ENCODE measurements at regions not wholly inside any gene's neighbourhood (a gene's known extent, or its start where the extent isn't known, plus 50 kb on each side); places are given as distances from the start of the nearest gene placed in this dataset.
"Not testable (repeated sequence)": the region's sequence is repeated elsewhere in the genome, so short reads cannot be mapped to it uniquely, and the experiment has no call there.

DNA sequence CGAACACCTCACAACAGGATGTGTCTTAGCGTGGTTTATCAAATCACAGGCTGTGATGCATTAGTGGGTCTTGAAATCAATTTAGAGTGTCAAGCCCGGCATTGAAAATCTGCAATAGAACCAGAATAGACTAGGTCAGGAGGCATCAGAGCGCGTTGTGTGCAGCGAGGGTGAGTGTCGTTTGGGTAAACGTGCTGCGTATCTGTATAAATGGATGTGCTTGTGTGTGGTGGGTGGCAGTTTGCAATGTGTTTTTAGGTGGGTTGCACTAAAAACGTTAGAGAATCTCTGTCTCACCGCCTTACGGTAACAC lies 121.0 kb upstream of the SULF2 start:
- H3K27me3 ChIP-seq (ENCODE audit: control insufficient read depth, insufficient read depth, low read length), result peaks cover 5% of the 10 kb centered on the region; the same call in 1 of the 2 replicates
- no peak overlapping the region for H3K4me3 ChIP-seq (ENCODE audit: low read depth, low read length)
- no peaks in the 10 kb centered on the region for H3K36me3 ChIP-seq (ENCODE audit: control insufficient read depth, insufficient read depth, low read length)
- DNase-seq (ENCODE audit: low read depth), result no peak
- ChIA-PET CTCF (no interaction called here), POLR2A (no interaction called here)
- TF ChIP-seq, protein P1, sequence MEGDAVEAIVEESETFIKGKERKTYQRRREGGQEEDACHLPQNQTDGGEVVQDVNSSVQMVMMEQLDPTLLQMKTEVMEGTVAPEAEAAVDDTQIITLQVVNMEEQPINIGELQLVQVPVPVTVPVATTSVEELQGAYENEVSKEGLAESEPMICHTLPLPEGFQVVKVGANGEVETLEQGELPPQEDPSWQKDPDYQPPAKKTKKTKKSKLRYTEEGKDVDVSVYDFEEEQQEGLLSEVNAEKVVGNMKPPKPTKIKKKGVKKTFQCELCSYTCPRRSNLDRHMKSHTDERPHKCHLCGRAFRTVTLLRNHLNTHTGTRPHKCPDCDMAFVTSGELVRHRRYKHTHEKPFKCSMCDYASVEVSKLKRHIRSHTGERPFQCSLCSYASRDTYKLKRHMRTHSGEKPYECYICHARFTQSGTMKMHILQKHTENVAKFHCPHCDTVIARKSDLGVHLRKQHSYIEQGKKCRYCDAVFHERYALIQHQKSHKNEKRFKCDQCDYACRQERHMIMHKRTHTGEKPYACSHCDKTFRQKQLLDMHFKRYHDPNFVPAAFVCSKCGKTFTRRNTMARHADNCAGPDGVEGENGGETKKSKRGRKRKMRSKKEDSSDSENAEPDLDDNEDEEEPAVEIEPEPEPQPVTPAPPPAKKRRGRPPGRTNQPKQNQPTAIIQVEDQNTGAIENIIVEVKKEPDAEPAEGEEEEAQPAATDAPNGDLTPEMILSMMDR (IDR thresholded peaks at IDR 0.05; ENCODE audit: insufficient read depth, low read depth, low read length), result no peak

DNA sequence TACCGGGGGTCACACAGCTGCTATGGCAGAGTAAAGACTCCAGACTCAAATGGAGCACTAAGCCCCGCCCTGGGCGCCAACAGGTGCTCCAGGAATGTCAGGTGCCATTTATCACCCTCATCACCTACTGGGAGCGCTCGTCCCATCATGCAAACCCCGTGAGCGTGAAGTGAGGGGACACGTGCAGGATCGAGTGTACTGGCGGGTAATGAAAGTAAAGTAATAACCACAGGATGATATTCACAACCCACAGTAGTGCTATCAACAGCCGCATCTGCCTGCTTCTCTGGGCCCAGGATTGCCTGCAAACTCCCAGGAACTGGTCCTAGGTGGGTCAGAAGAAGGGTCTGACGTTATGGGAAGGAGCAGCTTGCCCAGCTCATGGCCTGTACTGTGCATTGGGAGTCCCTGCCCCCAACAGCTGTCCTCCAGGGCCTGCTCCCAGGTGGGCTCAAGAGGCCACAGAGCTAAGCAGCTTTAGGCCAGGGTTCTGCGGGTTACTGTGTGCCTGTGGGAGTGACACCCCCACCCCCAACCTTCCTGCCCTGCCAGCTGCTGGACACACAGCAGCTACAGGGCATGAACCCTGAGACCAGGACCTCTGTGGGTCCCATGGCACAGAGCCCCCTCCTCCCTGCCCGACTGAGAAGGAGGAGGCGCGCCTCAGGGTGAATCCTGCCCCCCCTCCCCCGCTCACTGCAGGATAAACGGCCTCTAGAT lies 120.5 kb upstream of the SULF2 start:
- POLR2A ChIA-PET, result no interaction called here
- Histone ChIP-seq H3K36me3 (ENCODE audit: control insufficient read depth, insufficient read depth, low read length) (no peaks in the 10 kb centered on the region), H3K4me3 (ENCODE audit: low read depth, low read length) (no peak overlapping the region), H3K27me3 (ENCODE audit: control insufficient read depth, insufficient read depth, low read length) (peaks cover 5% of the 10 kb centered on the region; the same call in 1 of the 2 replicates)
- CTCF ChIA-PET, result no interaction called here
- no peak for DNase-seq (ENCODE audit: low read depth)
- TF ChIP-seq, protein P1 (IDR thresholded peaks at IDR 0.05; ENCODE audit: insufficient read depth, low read depth, low read length), result no peak

DNA sequence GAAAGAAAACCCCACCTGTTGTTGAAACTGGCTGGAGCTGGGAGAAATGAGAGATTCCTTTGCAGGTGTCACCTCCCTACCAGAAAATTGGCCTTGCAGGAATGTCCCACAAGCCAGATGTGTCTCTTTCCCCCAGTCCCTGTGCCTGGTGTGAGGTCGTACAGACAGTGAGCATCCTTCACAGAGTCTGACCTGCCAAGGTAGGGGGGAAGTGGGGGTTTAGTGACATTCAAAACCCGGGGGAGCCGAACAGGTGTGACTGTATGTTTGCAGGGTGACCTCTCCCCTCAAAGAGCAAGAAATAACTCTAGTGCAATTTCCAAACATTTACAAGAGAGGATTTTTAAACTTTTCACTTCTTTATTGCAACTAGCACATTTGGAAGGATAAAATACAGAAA lies 117.7 kb upstream of the SULF2 start:
- H3K4me3 ChIP-seq (ENCODE audit: low read depth, low read length); H3K36me3 ChIP-seq (ENCODE audit: control insufficient read depth, insufficient read depth, low read length); POLR2A ChIA-PET; H3K27me3 ChIP-seq (ENCODE audit: control insufficient read depth, insufficient read depth, low read length); CTCF ChIA-PET; DNase-seq (ENCODE audit: low read depth): not testable (repeated sequence)

DNA sequence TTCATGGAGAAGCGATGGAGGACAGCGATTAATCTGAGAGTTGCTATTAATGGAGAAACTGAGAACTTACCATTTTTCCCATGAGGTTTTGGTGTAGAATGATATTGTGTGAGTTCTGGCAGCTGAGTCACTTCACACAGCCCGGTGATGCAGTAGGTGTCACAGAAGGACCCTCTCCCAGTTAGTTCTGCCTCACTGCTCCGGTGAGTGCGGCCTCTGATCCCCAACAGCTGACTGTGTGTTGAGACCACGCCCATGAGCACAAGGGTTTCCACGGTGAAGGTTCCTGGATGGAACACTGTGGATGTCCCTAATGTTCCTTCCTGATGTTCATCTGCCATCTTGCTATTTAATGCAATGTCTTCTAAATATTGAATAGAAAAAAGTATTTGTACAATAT lies 114.0 kb upstream of the SULF2 start:
- POLR2A ChIA-PET; DNase-seq (ENCODE audit: low read depth); H3K27me3 ChIP-seq (ENCODE audit: control insufficient read depth, insufficient read depth, low read length); CTCF ChIA-PET; H3K36me3 ChIP-seq (ENCODE audit: control insufficient read depth, insufficient read depth, low read length); H3K4me3 ChIP-seq (ENCODE audit: low read depth, low read length): not testable (repeated sequence)

DNA sequence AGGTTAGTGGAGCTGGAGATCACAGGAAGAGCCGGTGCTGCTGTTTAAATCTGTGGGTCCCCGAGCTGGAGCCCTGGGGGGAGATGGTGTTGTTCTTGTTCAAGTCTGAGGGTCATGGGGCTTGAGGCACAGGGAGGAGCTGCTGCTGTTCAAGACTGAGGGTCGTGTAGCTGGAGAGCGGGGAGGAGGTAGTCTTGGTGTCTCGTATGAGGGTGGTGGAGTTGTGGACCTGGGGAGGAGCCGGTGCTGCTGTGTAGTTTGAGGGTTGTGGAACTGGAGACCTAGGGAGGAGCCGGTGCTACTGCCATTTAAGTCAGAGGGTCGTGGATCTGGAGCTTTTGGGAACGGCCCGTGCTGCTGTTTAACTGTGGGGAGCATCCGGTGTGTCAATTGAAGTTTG lies 112.2 kb upstream of the SULF2 start:
- no peaks in the 10 kb centered on the region for H3K36me3 ChIP-seq (ENCODE audit: control insufficient read depth, insufficient read depth, low read length)
- no peaks in the 10 kb centered on the region for H3K27me3 ChIP-seq (ENCODE audit: control insufficient read depth, insufficient read depth, low read length)
- no peak for DNase-seq (ENCODE audit: low read depth)
- ChIA-PET CTCF (no interaction called here), POLR2A (no interaction called here)
- H3K4me3 ChIP-seq (ENCODE audit: low read depth, low read length), result no peak overlapping the region
- TF ChIP-seq, protein P1 (IDR thresholded peaks at IDR 0.05; ENCODE audit: insufficient read depth, low read depth, low read length), result no peak

DNA sequence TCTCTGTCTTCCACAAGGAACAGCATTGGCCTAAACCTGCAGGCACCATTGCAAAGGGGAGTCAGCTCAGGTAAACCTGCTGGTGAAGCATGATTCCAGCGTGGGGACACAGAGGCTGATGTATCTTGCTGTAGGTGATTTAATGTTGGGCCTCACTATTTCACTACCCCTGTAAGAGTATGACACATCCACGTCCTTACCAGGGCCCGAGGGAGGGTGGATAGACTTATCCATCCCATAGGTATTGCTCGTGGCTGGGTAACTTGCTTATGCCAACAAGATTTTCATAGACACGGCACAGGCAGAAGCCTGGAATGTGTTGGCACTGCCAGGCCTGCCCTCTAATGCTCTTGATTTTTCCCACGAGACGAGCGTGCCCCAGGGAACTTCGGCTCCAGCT lies 107.4 kb upstream of the SULF2 start:
- H3K4me3 ChIP-seq (ENCODE audit: low read depth, low read length); CTCF ChIA-PET; H3K36me3 ChIP-seq (ENCODE audit: control insufficient read depth, insufficient read depth, low read length); H3K27me3 ChIP-seq (ENCODE audit: control insufficient read depth, insufficient read depth, low read length); DNase-seq (ENCODE audit: low read depth); POLR2A ChIA-PET: not testable (repeated sequence)

DNA sequence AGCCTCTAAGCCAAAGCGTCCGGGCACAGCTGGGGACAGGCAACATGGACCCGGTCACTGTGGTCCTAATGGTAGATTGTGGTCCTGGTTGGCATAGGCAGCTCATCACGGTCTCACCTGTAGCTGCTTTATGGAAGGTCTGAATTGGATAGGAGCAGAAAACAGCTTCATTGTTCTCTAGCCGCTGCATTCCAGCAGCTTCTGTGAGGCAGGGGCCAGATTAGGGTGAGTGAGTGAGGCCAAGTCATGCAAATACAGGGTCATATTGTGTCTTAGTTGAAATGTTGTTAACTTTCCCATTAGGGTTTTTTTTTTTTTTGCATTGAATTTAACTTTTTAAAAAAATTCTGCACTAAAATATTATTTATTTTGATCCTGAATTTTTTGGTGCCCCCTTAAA lies 105.4 kb upstream of the SULF2 start:
- H3K4me3 ChIP-seq (ENCODE audit: low read depth, low read length); DNase-seq (ENCODE audit: low read depth); POLR2A ChIA-PET; H3K36me3 ChIP-seq (ENCODE audit: control insufficient read depth, insufficient read depth, low read length); CTCF ChIA-PET; H3K27me3 ChIP-seq (ENCODE audit: control insufficient read depth, insufficient read depth, low read length): not testable (repeated sequence)

DNA sequence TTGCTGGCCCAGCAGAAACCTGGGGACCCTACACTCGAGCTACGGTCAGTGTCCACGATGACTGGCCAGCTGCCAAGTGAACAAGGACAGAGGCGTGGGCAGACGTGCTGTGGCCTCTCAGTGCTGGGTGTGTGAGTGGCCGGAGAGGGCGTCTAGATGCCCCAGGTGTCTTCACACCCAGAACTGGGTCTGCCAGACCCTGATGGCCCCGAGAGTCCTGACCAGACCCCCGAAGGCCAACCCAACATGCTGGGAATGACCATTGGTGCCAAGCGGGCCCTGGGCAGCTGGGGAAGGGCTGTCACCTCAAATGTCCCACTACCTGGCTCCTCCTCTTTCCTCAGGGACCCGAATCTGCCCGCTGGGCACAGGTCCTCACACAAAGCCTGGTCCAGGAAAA lies 104.5 kb upstream of the SULF2 start:
- CTCF ChIA-PET; DNase-seq (ENCODE audit: low read depth); H3K27me3 ChIP-seq (ENCODE audit: control insufficient read depth, insufficient read depth, low read length); H3K36me3 ChIP-seq (ENCODE audit: control insufficient read depth, insufficient read depth, low read length); POLR2A ChIA-PET; H3K4me3 ChIP-seq (ENCODE audit: low read depth, low read length): not testable (repeated sequence)
